ENCODE measurements at regions not wholly inside any gene's neighbourhood (a gene's known extent, or its start where the extent isn't known, plus 50 kb on each side); places are given as distances from the start of the nearest gene placed in this dataset.

DNA sequence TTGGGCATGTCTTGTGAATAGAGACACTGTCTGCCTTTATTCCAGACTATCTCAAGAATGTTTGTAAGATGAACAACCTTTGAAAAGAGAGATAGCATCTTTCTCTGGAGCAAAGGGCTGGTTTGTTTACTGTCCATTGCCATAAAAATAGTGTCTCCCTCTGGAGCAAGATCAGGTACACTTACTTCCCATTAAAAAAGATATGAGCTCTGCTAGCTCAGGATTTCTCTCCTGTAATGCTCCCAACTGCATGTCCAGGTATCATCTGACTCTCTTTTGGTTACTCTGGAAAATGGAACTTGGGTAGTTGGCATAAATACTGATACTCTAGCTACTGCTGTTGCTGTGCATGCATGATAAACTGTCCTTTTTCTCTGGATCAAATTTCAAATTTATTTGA, 381.1 kb downstream of the TFEC start:
- Histone ChIP-seq H3K4ac (ENCODE audit: low read depth, low read length) (no peak overlapping the region), H3K14ac (ENCODE audit: low read length) (no peak overlapping the region), H3K4me2 (ENCODE audit: low read length) (no peak overlapping the region), H3K23ac (ENCODE audit: low read length) (no peak overlapping the region), H3K79me1 (ENCODE audit: low read length) (no peaks in the 10 kb centered on the region), H3K4me1 (ENCODE audit: control insufficient read depth in 1 of 2, insufficient read depth in 2 of 2, low read length in 2 of 2) (no peaks in the 10 kb centered on the region), H2BK120ac (ENCODE audit: insufficient read depth, low read length, poor library complexity) (no peak overlapping the region), H2AK5ac (ENCODE audit: low read length) (no peak overlapping the region), H3K9me3 (ENCODE audit: insufficient read depth, low read depth, low read length) (no peaks in the 10 kb centered on the region), H4K8ac (ENCODE audit: low read depth, low read length) (no peak overlapping the region), H4K12ac (ENCODE audit: low read depth, low read length) (no peak overlapping the region), H4K91ac (ENCODE audit: low read depth, low read length) (no peak overlapping the region), H2BK5ac (ENCODE audit: low read depth, low read length, poor library complexity) (no peak overlapping the region), H3K18ac (ENCODE audit: low read length) (no peak overlapping the region), H2BK12ac (ENCODE audit: low read length) (no peak overlapping the region), H3K27ac (ENCODE audit: low read depth, low read length) (no peak overlapping the region), H3K36me3 (ENCODE audit: control insufficient read depth in 1 of 2, insufficient read depth in 2 of 2, low read length in 2 of 2) (no peaks in the 10 kb centered on the region), H2AFZ (ENCODE audit: insufficient read depth, low read length, poor library complexity) (no peak overlapping the region), H3K79me2 (ENCODE audit: control insufficient read depth, insufficient read depth, low read length, poor library complexity) (no peaks in the 10 kb centered on the region), H3K4me3 (ENCODE audit: low read depth, low read length) (no peak overlapping the region), H3K27me3 (ENCODE audit: insufficient read depth, low read length) (no peaks in the 10 kb centered on the region), H3K9ac (ENCODE audit: low read length) (no peak overlapping the region)
- DNase-seq = peak; percentile 18 to 68

- Histone ChIP-seq H3K4me1 (ENCODE audit: control insufficient read depth in 1 of 2, insufficient read depth in 2 of 2, low read length in 2 of 2) (no peaks in the 10 kb centered on the region), H3K23ac (ENCODE audit: low read length) (no peak overlapping the region), H2BK120ac (ENCODE audit: insufficient read depth, low read length, poor library complexity) (no peak overlapping the region), H2BK12ac (ENCODE audit: low read length) (no peak overlapping the region), H3K14ac (ENCODE audit: low read length) (no peak overlapping the region), H2BK5ac (ENCODE audit: low read depth, low read length, poor library complexity) (no peak overlapping the region), H3K79me2 (ENCODE audit: control insufficient read depth, insufficient read depth, low read length, poor library complexity) (no peaks in the 10 kb centered on the region), H2AFZ (ENCODE audit: insufficient read depth, low read length, poor library complexity) (no peak overlapping the region), H3K4ac (ENCODE audit: low read depth, low read length) (no peak overlapping the region), H3K27ac (ENCODE audit: low read depth, low read length) (no peak overlapping the region), H3K9me3 (ENCODE audit: insufficient read depth, low read depth, low read length) (no peaks in the 10 kb centered on the region), H4K12ac (ENCODE audit: low read depth, low read length) (no peak overlapping the region), H3K4me3 (ENCODE audit: low read depth, low read length) (no peak overlapping the region), H4K8ac (ENCODE audit: low read depth, low read length) (no peak overlapping the region), H3K27me3 (ENCODE audit: insufficient read depth, low read length) (no peaks in the 10 kb centered on the region), H3K79me1 (ENCODE audit: low read length) (no peaks in the 10 kb centered on the region), H3K9ac (ENCODE audit: low read length) (no peak overlapping the region), H4K91ac (ENCODE audit: low read depth, low read length) (no peak overlapping the region), H3K18ac (ENCODE audit: low read length) (no peak overlapping the region), H2AK5ac (ENCODE audit: low read length) (no peak overlapping the region), H3K36me3 (ENCODE audit: control insufficient read depth in 1 of 2, insufficient read depth in 2 of 2, low read length in 2 of 2) (no peaks in the 10 kb centered on the region), H3K4me2 (ENCODE audit: low read length) (no peak overlapping the region)
- DNase-seq = peak; percentile 2 to 55
- no CpG with 5 or more reads among the region's 3 CpGs for WGBS (ENCODE audit: extremely low coverage, insufficient coverage, insufficient read length)
Measured at GRCh38 chr7:115647712-115648111, 382.9 kb downstream of the TFEC start.

- no peaks in the 10 kb centered on the region for H3K79me1 ChIP-seq (ENCODE audit: low read length)
- no peaks in the 10 kb centered on the region for H3K36me3 ChIP-seq (ENCODE audit: control insufficient read depth in 1 of 2, insufficient read depth in 2 of 2, low read length in 2 of 2)
- H3K27ac ChIP-seq (ENCODE audit: low read depth, low read length) = no peak overlapping the region
- H3K79me2 ChIP-seq (ENCODE audit: control insufficient read depth, insufficient read depth, low read length, poor library complexity) = no peaks in the 10 kb centered on the region
- no peak overlapping the region for H3K9ac ChIP-seq (ENCODE audit: low read length)
- no peaks in the 10 kb centered on the region for H3K4me1 ChIP-seq (ENCODE audit: control insufficient read depth in 1 of 2, insufficient read depth in 2 of 2, low read length in 2 of 2)
- H3K4ac ChIP-seq (ENCODE audit: low read depth, low read length) = no peak overlapping the region
- no peak overlapping the region for H2BK12ac ChIP-seq (ENCODE audit: low read length)
- no peak overlapping the region for H4K12ac ChIP-seq (ENCODE audit: low read depth, low read length)
- H4K8ac ChIP-seq (ENCODE audit: low read depth, low read length) = no peak overlapping the region
- no peak overlapping the region for H3K18ac ChIP-seq (ENCODE audit: low read length)
- H4K91ac ChIP-seq (ENCODE audit: low read depth, low read length) = no peak overlapping the region
- H3K27me3 ChIP-seq (ENCODE audit: insufficient read depth, low read length) = no peaks in the 10 kb centered on the region
- H2AFZ ChIP-seq (ENCODE audit: insufficient read depth, low read length, poor library complexity) = no peak overlapping the region
- no peak overlapping the region for H3K14ac ChIP-seq (ENCODE audit: low read length)
- no peaks in the 10 kb centered on the region for H3K9me3 ChIP-seq (ENCODE audit: insufficient read depth, low read depth, low read length)
- no peak overlapping the region for H2BK120ac ChIP-seq (ENCODE audit: insufficient read depth, low read length, poor library complexity)
- no peak overlapping the region for H2BK5ac ChIP-seq (ENCODE audit: low read depth, low read length, poor library complexity)
- no peak overlapping the region for H3K4me2 ChIP-seq (ENCODE audit: low read length)
- DNase-seq = no peak
- H3K23ac ChIP-seq (ENCODE audit: low read length) = no peak overlapping the region
- H2AK5ac ChIP-seq (ENCODE audit: low read length) = no peak overlapping the region
- no peak overlapping the region for H3K4me3 ChIP-seq (ENCODE audit: low read depth, low read length)
Measured at GRCh38 chr7:115642194-115642593, 388.4 kb downstream of the TFEC start.

GRCh38 chr7:115638853-115639252, 391.7 kb downstream of the TFEC start:
- Histone ChIP-seq H3K23ac (ENCODE audit: low read length) (no peak overlapping the region), H3K4me1 (ENCODE audit: control insufficient read depth in 1 of 2, insufficient read depth in 2 of 2, low read length in 2 of 2) (no peaks in the 10 kb centered on the region), H3K27me3 (ENCODE audit: insufficient read depth, low read length) (no peaks in the 10 kb centered on the region), H3K9ac (ENCODE audit: low read length) (no peak overlapping the region), H3K4me3 (ENCODE audit: low read depth, low read length) (no peak overlapping the region), H2BK12ac (ENCODE audit: low read length) (no peak overlapping the region), H3K79me1 (ENCODE audit: low read length) (no peaks in the 10 kb centered on the region), H2BK5ac (ENCODE audit: low read depth, low read length, poor library complexity) (no peak overlapping the region), H3K79me2 (ENCODE audit: control insufficient read depth, insufficient read depth, low read length, poor library complexity) (no peaks in the 10 kb centered on the region), H2AK5ac (ENCODE audit: low read length) (no peak overlapping the region), H3K18ac (ENCODE audit: low read length) (no peak overlapping the region), H3K36me3 (ENCODE audit: control insufficient read depth in 1 of 2, insufficient read depth in 2 of 2, low read length in 2 of 2) (no peaks in the 10 kb centered on the region), H3K27ac (ENCODE audit: low read depth, low read length) (no peak overlapping the region), H4K12ac (ENCODE audit: low read depth, low read length) (no peak overlapping the region), H3K14ac (ENCODE audit: low read length) (no peak overlapping the region), H4K91ac (ENCODE audit: low read depth, low read length) (no peak overlapping the region), H3K4me2 (ENCODE audit: low read length) (no peak overlapping the region), H2AFZ (ENCODE audit: insufficient read depth, low read length, poor library complexity) (no peak overlapping the region), H4K8ac (ENCODE audit: low read depth, low read length) (no peak overlapping the region), H2BK120ac (ENCODE audit: insufficient read depth, low read length, poor library complexity) (no peak overlapping the region), H3K9me3 (ENCODE audit: insufficient read depth, low read depth, low read length) (no peaks in the 10 kb centered on the region), H3K4ac (ENCODE audit: low read depth, low read length) (no peak overlapping the region)
- DNase-seq = no peak
- no CpG with 5 or more reads among the region's 4 CpGs for WGBS (ENCODE audit: extremely low coverage, insufficient coverage, insufficient read length)

DNA sequence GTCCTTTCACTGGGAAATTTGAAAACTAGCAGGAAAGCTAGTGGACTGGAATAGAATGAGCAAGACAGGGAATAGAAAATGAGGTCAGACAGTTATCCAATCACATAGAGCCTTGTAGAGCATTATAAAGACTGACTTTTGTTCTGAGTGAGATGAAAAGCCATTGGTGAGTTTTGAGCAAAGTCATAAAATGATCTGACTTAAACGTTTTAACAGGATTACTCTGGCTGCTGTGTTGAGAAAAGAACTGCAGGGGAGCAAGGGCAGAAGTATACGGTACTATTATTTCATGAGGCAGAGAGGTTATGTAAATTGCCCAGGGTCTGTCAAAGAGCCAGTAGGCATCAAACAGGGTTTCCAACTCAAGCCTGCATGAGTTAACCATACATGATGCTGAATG, 393.4 kb downstream of the TFEC start:
- Histone ChIP-seq H3K18ac (ENCODE audit: low read length) (no peak overlapping the region), H3K9ac (ENCODE audit: low read length) (no peak overlapping the region), H3K27me3 (ENCODE audit: insufficient read depth, low read length) (no peaks in the 10 kb centered on the region), H3K4me1 (ENCODE audit: control insufficient read depth in 1 of 2, insufficient read depth in 2 of 2, low read length in 2 of 2) (peaks cover 0 to 2% of the 10 kb centered on the region in 2 experiments), H3K36me3 (ENCODE audit: control insufficient read depth in 1 of 2, insufficient read depth in 2 of 2, low read length in 2 of 2) (no peaks in the 10 kb centered on the region), H3K23ac (ENCODE audit: low read length) (no peak overlapping the region), H3K4ac (ENCODE audit: low read depth, low read length) (no peak overlapping the region), H2BK120ac (ENCODE audit: insufficient read depth, low read length, poor library complexity) (no peak overlapping the region), H2AFZ (ENCODE audit: insufficient read depth, low read length, poor library complexity) (no peak overlapping the region), H2BK5ac (ENCODE audit: low read depth, low read length, poor library complexity) (no peak overlapping the region), H3K79me2 (ENCODE audit: control insufficient read depth, insufficient read depth, low read length, poor library complexity) (no peaks in the 10 kb centered on the region), H2AK5ac (ENCODE audit: low read length) (no peak overlapping the region), H4K8ac (ENCODE audit: low read depth, low read length) (no peak overlapping the region), H3K4me2 (ENCODE audit: low read length) (no peak overlapping the region), H4K91ac (ENCODE audit: low read depth, low read length) (no peak overlapping the region), H3K9me3 (ENCODE audit: insufficient read depth, low read depth, low read length) (no peaks in the 10 kb centered on the region), H4K12ac (ENCODE audit: low read depth, low read length) (no peak overlapping the region), H3K4me3 (ENCODE audit: low read depth, low read length) (no peak overlapping the region), H2BK12ac (ENCODE audit: low read length) (no peak overlapping the region), H3K79me1 (ENCODE audit: low read length) (no peaks in the 10 kb centered on the region), H3K27ac (ENCODE audit: low read depth, low read length) (no peak overlapping the region), H3K14ac (ENCODE audit: low read length) (no peak overlapping the region)
- DNase-seq = no peak
- WGBS (ENCODE audit: extremely low coverage, insufficient coverage, insufficient read length) = no CpG with 5 or more reads among the region's 2 CpGs

Measured in trophoblast cell (in vitro differentiated cells and primary cell).